GM12892 (cell line): ENCODE measurements at regions not wholly inside any gene's neighbourhood (a gene's known extent, or its start where the extent isn't known, plus 50 kb on each side); places are given as distances from the start of the nearest gene placed in this dataset.

Experiments used
- POLR2A ChIP-seq: IDR thresholded peaks from 2 replicates; pipeline ENCODE4 v1.6.1; 2011; ENCODE audit warnings: low read depth, low read length, control low read depth
- POLR2AphosphoS5 ChIP-seq: IDR thresholded peaks from 2 replicates; pipeline ENCODE4 v1.6.1; 2011; ENCODE audit warnings: low read depth, low read length, control low read depth
- TAF1 ChIP-seq: IDR thresholded peaks from 2 replicates; pipeline ENCODE4 v1.6.1; 2011; ENCODE audit warnings: low read depth, mild to moderate bottlenecking, control low read depth, low read length, borderline replicate concordance

DNA sequence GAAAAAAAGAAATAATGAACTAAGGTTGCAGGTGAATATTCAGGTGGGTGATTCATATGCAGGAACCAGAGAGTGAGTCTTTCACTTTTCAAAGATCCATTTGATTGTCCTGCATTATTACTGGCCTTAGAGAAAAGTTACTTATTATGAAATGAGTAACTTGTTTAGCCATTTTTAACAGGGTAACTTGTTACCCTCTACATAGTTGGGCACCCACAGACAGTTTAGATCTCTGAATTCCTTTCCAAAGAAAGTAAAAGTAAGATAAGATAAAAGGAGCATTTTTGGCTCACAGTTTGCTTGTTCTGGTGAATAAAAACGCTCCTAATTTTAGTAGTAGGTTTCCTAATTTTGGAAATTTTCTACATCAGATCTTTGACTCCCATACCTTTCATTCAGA is 54.1 kb upstream of the DAB2 start:
- TF ChIP-seq POLR2A (no peak), POLR2AphosphoS5 (no peak), TAF1 (no peak)
